Heart left ventricle (tissue), 16 donors: ENCODE measurements at regions not wholly inside any gene's neighbourhood (a gene's known extent, or its start where the extent isn't known, plus 50 kb on each side); places are given as distances from the start of the nearest gene placed in this dataset.

Source experiments
- ATAC-seq, 4 donors: fragments of 200-7000 bp; cut with Tn5 transposase; one replicate each; pipeline ENCODE4 v1.9.1; 2020 to 2022; ENCODE audit warnings: moderate library complexity in 4 of 4, mild to moderate bottlenecking in 3 of 4, moderate number of reproducible peaks in 1 of 4
- DNase-seq, 5 donors: peaks; one replicate each; pipeline ENCODE4 v3.0.0-alpha.2; 2020
- H3K27ac ChIP-seq, 12 donors: fragments of 200-600 bp; sonication (generic) in 4 of 12; one replicate each; pipeline versions ENCODE4 v1.5.0 to v1.8.0; 2016 to 2022; ENCODE audit warnings: mild to moderate bottlenecking in 2 of 12
- H3K27me3 ChIP-seq, 9 donors: fragments of 200-600 bp; sonication (generic) in 2 of 9; one replicate each; pipeline versions ENCODE4 v1.5.1 to v1.8.0; 2016 to 2022; ENCODE audit warnings: mild to moderate bottlenecking in 3 of 9
- H3K36me3 ChIP-seq, 9 donors: fragments of 200-600 bp; sonication (generic) in 2 of 9; one replicate each; pipeline versions ENCODE4 v1.5.0 to v1.8.0; 2018 to 2022; ENCODE audit warnings: mild to moderate bottlenecking in 2 of 9
- H3K4me1 ChIP-seq, 12 donors: fragments of 200-600 bp; sonication (generic) in 4 of 12; one replicate each; pipeline versions ENCODE4 v1.5.0 to v1.8.0; 2016 to 2022; ENCODE audit warnings: mild to moderate bottlenecking in 3 of 12
- H3K4me3 ChIP-seq, 12 donors: fragments of 200-600 bp; sonication (generic) in 4 of 12; one replicate each; pipeline versions ENCODE4 v1.5.0 to v1.8.0; 2017 to 2022; ENCODE audit warnings: mild to moderate bottlenecking in 9 of 12, moderate library complexity in 4 of 12
- H3K9me3 ChIP-seq, 12 donors: fragments of 200-600 bp; sonication (generic) in 4 of 12; one replicate each; pipeline versions ENCODE4 v1.5.0 to v1.8.0; 2016 to 2022; ENCODE audit warnings: mild to moderate bottlenecking in 1 of 12
- POLR2A ChIP-seq, 2 donors: fragments of 450-650 bp; IDR thresholded peaks; one replicate each; pipeline ENCODE4 v1.6.1; 2017; ENCODE audit warnings: antibody characterized with exemption in 2 of 2, mild to moderate bottlenecking in 2 of 2, moderate library complexity in 2 of 2
- WGBS, 4 donors: extraction: QIAGEN DNeasy Blood & Tissue Kit in 2 of 4; methylation state at CpG; one replicate each; pipeline versions ENCODE4 v1.1.5 to v1.1.7; 2013 to 2018; 5-methylcytosine and 5-hydroxymethylcytosine counted together
- intact Hi-C, 10 donors: fragments of 100-400 bp; cut with DNase I; formaldehyde crosslinking; loops; one replicate each; pipeline versions ENCODE4 v1.11.1 to v1.14.2; 2022
- TF ChIP-seq, protein P1 (sequence below), 12 donors: fragments of 200-600 bp; sonication (generic) in 4 of 12; IDR thresholded peaks; one replicate each; pipeline versions ENCODE4 v1.5.0 to v1.8.0; 2018 to 2022; ENCODE audit warnings: antibody characterized with exemption in 12 of 12, mild to moderate bottlenecking in 5 of 12
- donor health status: ischemic (EF 13 %, LVEDD 7.1; RV severe dilation, severe dysfunction).
- donor health status: healthy with polysubstance abuse.
- donor health status: DM: no; HTN: yes; CAD: no.
- donor health status: DM: no; HTN: no; CAD: no.
- donor health status: ischemic (EF 25% LVEDD 6.9; RV normal size, moderate dysfunction).
- donor health status: ischemic (EF 25% LVEDD 5.7; RV mildly dilated, moderate dysfunction).
- donor health status: healthy.
- donor health status: DM: yes; HTN: yes; CAD: no.
- donor health status: ischemic (EF 35%, LVEDD 5.7; RV mildly dilated, moderate dysfunction).
- donor health status: nonischemic (EF 11% LVEDD 7.7; RV severe dilation, severe dysfunction).
- donor health status: DM: yes; HTN: yes; CAD: no.
- donor health status: PGD.
- donor health status: ischemic (EF 29% LVEDD 5.4; RV normal size, mild dysfunction).
- donor health status: nonischemic (EF 23%, LVEDD 6.1; RV moderate dilation, normal function).

DNA sequence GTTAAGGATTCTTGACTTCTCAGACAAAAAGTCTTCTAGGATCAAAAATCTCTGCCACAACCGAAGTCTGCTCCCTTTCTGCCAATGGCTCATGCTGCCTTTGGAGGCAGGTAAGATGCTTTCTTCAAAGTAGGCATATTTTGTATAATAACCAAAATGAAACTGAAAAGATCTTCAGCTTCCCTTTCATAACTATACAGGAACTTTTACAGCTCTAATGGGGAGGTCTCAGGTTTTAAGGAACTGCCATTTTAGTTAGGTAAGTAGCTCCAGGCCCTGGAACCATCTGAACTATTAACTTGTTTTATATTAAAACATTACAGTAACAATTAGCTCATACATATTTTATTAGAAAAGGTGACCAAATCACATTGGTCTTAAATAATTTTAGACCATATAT is 110.9 kb upstream of the FREM1 start:
- 74 to 88% (median 81%) methylated on average over 1 of the region's 1 CpG for WGBS, 4 donors

DNA sequence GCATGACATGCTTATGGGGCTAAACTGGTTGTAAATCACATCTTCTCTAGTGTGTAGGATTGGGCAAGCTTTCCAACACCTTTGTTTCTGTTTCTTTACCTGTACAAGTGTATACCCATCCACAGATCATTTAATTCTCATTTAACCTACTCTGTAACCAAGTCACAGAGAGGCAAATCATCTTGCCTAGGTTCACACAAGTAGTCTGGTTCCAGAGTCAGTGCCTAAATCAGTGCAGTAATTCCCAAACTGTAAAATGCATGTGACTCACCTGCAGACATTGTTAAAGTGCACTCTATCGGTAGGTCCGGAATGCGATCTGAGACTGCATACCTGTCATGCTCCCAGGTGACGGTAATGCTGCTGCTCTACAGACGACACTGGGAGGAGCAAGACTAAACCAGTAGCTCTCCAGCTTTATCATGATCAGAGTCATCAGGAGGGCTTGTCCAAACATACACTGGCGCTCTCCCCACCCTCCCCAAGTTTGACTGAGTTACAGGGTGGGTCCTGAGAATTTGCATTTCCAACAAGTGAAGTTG is 107.9 kb upstream of the FREM1 start:
- no peaks in the 10 kb centered on the region for H3K27me3 ChIP-seq
- whole genome bisulfite sequencing, 4 donors: 93 to 95% (median 93%) methylated on average over 6 of the region's 6 CpGs
- no peak for TF ChIP-seq POLR2A (IDR thresholded peaks at IDR 0.05)
- TF ChIP-seq, protein P1, sequence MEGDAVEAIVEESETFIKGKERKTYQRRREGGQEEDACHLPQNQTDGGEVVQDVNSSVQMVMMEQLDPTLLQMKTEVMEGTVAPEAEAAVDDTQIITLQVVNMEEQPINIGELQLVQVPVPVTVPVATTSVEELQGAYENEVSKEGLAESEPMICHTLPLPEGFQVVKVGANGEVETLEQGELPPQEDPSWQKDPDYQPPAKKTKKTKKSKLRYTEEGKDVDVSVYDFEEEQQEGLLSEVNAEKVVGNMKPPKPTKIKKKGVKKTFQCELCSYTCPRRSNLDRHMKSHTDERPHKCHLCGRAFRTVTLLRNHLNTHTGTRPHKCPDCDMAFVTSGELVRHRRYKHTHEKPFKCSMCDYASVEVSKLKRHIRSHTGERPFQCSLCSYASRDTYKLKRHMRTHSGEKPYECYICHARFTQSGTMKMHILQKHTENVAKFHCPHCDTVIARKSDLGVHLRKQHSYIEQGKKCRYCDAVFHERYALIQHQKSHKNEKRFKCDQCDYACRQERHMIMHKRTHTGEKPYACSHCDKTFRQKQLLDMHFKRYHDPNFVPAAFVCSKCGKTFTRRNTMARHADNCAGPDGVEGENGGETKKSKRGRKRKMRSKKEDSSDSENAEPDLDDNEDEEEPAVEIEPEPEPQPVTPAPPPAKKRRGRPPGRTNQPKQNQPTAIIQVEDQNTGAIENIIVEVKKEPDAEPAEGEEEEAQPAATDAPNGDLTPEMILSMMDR (IDR thresholded peaks at IDR 0.05): no peak
- no peak overlapping the region for H3K4me3 ChIP-seq
- no peaks in the 10 kb centered on the region for H3K9me3 ChIP-seq
- no peak for ATAC-seq
- intact Hi-C loops: no loop called here
- DNase-seq: no peak
- no peaks in the 10 kb centered on the region for H3K36me3 ChIP-seq
- H3K27ac ChIP-seq: no peak overlapping the region
- H3K4me1 ChIP-seq: no peaks in the 10 kb centered on the region

More for the DNA sequence above, 110.9 kb upstream of the FREM1 start:
- Histone ChIP-seq H3K27ac (no peak overlapping the region), H3K36me3 (no peaks in the 10 kb centered on the region), H3K9me3 (no peaks in the 10 kb centered on the region), H3K4me3 (no peak overlapping the region), H3K27me3 (no peaks in the 10 kb centered on the region), H3K4me1 (no peaks in the 10 kb centered on the region)
- TF ChIP-seq, protein P1 (IDR thresholded peaks at IDR 0.05): no peak
- no peak for TF ChIP-seq POLR2A (IDR thresholded peaks at IDR 0.05)
- intact Hi-C loops: no loop called here
- ATAC-seq (no peak), DNase-seq (no peak)

DNA sequence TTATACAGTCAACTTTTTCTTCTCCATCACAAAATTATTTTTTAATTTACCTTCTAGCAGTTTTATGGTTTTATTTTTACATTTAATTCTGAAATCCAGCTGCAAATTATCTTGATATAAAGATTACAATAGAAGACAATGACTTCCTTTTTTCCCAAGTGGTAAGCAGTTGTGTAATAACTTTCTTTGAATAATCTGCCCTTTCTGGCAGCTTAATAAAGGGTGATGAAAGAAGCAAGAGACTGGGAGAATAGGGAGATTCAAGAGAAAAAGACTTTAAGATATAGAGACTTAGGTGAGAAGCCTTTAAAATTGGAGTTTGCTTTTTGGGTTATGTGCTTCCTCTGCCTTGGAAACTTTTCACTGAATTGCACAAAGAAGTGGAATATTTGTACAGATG is 100.4 kb upstream of the FREM1 start:
- peak overlapping the region in 2 of 12 donors; percentile 3 to 36 for H3K27ac ChIP-seq
- intact Hi-C loops: no loop called here
- no peaks in the 10 kb centered on the region for H3K9me3 ChIP-seq
- DNase-seq: no peak
- ATAC-seq: no peak
- H3K36me3 ChIP-seq: no peaks in the 10 kb centered on the region
- H3K27me3 ChIP-seq: no peaks in the 10 kb centered on the region
- TF ChIP-seq POLR2A (IDR thresholded peaks at IDR 0.05): no peak
- TF ChIP-seq, protein P1 (IDR thresholded peaks at IDR 0.05): no peak
- peaks cover 0 to 7% (median 0%) of the 10 kb centered on the region in 12 donors for H3K4me1 ChIP-seq
- no peak overlapping the region for H3K4me3 ChIP-seq

DNA sequence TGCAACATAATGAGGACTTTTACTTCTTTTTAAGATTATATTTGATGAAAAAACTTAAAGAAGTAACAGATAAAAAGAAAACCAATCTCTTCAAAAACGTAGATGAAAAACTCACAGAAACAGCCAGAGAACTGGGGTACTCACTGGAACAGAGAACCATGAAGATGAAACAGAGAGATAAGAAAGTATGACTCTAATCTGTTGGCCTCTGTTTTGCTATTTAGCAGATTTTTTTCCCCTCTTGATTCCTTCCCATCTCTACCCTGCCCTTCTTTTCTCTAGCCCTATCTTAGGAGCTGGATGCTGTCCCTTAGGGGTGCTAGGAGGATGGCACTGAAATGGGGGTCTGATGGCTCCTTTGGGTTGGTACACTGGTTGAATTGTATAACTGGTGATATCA is 97.5 kb upstream of the FREM1 start:
- WGBS, 4 donors: 45 to 59% (median 54%) methylated on average over 1 of the region's 1 CpG
- H3K27ac ChIP-seq: no peak overlapping the region
- H3K36me3 ChIP-seq: no peaks in the 10 kb centered on the region
- no peak for TF ChIP-seq POLR2A (IDR thresholded peaks at IDR 0.05)
- ATAC-seq (no peak), DNase-seq (no peak)
- H3K4me1 ChIP-seq: peaks cover 0 to 17% (median 0%) of the 10 kb centered on the region in 12 donors
- no peaks in the 10 kb centered on the region for H3K27me3 ChIP-seq
- no peaks in the 10 kb centered on the region for H3K9me3 ChIP-seq
- no peak overlapping the region for H3K4me3 ChIP-seq
- intact Hi-C loops: no loop called here

DNA sequence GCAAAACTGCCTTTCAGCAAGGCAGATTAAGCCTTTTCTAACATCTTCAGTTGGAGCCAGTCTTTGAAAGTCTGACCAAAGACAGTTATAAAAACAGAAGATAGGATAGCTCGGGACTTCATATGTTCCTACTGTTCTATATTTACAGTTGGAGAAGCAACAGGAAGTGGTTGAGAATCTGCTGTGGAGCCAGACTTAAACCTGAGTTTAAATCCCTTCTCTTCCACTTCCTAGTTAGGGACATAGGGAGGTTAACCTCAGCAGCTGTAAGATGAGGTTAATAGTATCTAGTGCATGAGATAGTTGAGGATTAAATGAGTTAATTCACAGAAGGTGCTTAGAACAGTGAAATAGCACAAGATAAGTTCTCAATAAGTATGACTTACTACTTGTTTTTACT is 84.5 kb upstream of the FREM1 start:
- DNase-seq: no peak
- intact Hi-C loops: no loop called here
- no peaks in the 10 kb centered on the region for H3K36me3 ChIP-seq
- no peak overlapping the region for H3K4me3 ChIP-seq
- H3K9me3 ChIP-seq: no peaks in the 10 kb centered on the region
- TF ChIP-seq, protein P1 (IDR thresholded peaks at IDR 0.05): no peak
- TF ChIP-seq POLR2A (IDR thresholded peaks at IDR 0.05): no peak
- H3K27ac ChIP-seq: no peak overlapping the region
- no peak for ATAC-seq
- 26 to 38% (median 31%) methylated on average over 1 of the region's 1 CpG for WGBS, 4 donors
- H3K4me1 ChIP-seq: peaks cover 0 to 22% (median 0%) of the 10 kb centered on the region in 12 donors
- H3K27me3 ChIP-seq: no peaks in the 10 kb centered on the region
